HepG2 (cell line): ENCODE measurements at regions not wholly inside any gene's neighbourhood (a gene's known extent, or its start where the extent isn't known, plus 50 kb on each side); places are given as distances from the start of the nearest gene placed in this dataset.

Experiments used
- ATAC-seq: fragments of 200-7000 bp; cut with Tn5 transposase; 3 replicates; pipeline ENCODE4 v1.9.1; 2020; ENCODE audit warnings: mild to moderate bottlenecking, moderate library complexity
- BruUV-seq: library from RNA; stranded (reverse); fragments of 400-500 nt; replicated peaks from 2 replicates; lab custom pipeline; 2021; lab: Mats Ljungman, UMichigan
- CTCF ChIA-PET: fragments of 300-600 bp; formaldehyde crosslinking; extraction: SDS; loops from one replicate; lab custom pipeline; 2021; ENCODE audit warnings: low total read pairs, inconsistent platforms, low intra/inter-chr PET ratio; lab: Yijun Ruan, JAX
- POLR2A ChIA-PET: fragments of 350-600 bp; sonication (Branson Sonifier 250); formaldehyde crosslinking; loops from one replicate; lab custom pipeline; 2020; ENCODE audit warnings: antibody characterized with exemption, inconsistent platforms; lab: Yijun Ruan, JAX
- DNase-seq: peaks from one replicate; pipeline ENCODE4 v3.0.0-alpha.2; 2015; ENCODE audit warnings: low spot score
- FAIRE-seq: peaks from 3 replicates; lab custom pipeline; 2011; peaks lifted over from hg19 to GRCh38; lab: Jason Lieb, UNC
- H2AFZ ChIP-seq: one replicate; pipeline ENCODE4 v1.6.1; 2011; ENCODE audit warnings: low read length, inconsistent platforms
- H3K27ac ChIP-seq: fragments of 300-600 bp; 3 replicates; pipeline ENCODE4 v1.8.0; 2011; ENCODE audit warnings: mixed run types, mild to moderate bottlenecking, mixed read lengths, low read length, inconsistent platforms; ENCODE audit not compliant: insufficient read depth; ENCODE audit errors: extremely low read length
- H3K27me3 ChIP-seq, 2 experiments: fragments of 200-600 bp in 1 of 2; 2 replicates in 1 of 2; 3 replicates in 1 of 2; pipeline versions ENCODE4 v1.6.0 to v1.8.0; 2011; ENCODE audit warnings: low read length in 2 of 2, mild to moderate bottlenecking in 2 of 2, moderate library complexity in 2 of 2, inconsistent platforms in 1 of 2; ENCODE audit not compliant: insufficient read depth in 2 of 2, control insufficient read depth in 1 of 2
- H3K36me3 ChIP-seq, 2 experiments: fragments of 200-600 bp in 1 of 2; replicated peaks in 1 of 2; 2 replicates in 1 of 2; 3 replicates in 1 of 2; pipeline versions ENCODE4 v1.5.1 to v1.8.0; 2011; ENCODE audit warnings: low read length in 2 of 2, inconsistent platforms in 1 of 2; ENCODE audit not compliant: insufficient read depth in 2 of 2, control insufficient read depth in 1 of 2
- H3K4me1 ChIP-seq: 2 replicates; pipeline ENCODE4 v1.5.1; 2012; ENCODE audit warnings: low read length, inconsistent platforms; ENCODE audit not compliant: insufficient read depth
- H3K4me2 ChIP-seq: 2 replicates; pipeline ENCODE4 v1.6.0; 2011; ENCODE audit warnings: low read depth, low read length, inconsistent platforms
- H3K4me3 ChIP-seq, 3 experiments: fragments of 200-600 bp in 1 of 3; sonication (generic), shearing (Covaris generic) in 1 of 3; replicated peaks in 1 of 3; 2 replicates each; pipeline ENCODE4 v1.5.1; 2011 to 2016; ENCODE audit warnings: low read length in 3 of 3, inconsistent platforms in 2 of 3, low read depth in 2 of 3, mild to moderate bottlenecking in 2 of 3, control low read depth in 1 of 3, mixed read lengths in 1 of 3; ENCODE audit not compliant: insufficient read depth in 1 of 3
- H3K79me2 ChIP-seq: one replicate; pipeline ENCODE4 v1.6.1; 2011; ENCODE audit warnings: low read length, inconsistent platforms; ENCODE audit not compliant: insufficient read depth
- H3K9ac ChIP-seq: 2 replicates; pipeline ENCODE4 v1.6.0; 2011; ENCODE audit warnings: mild to moderate bottlenecking, low read depth, low read length, inconsistent platforms; ENCODE audit not compliant: insufficient read depth
- H3K9me3 ChIP-seq: 2 replicates; pipeline ENCODE4 v1.5.1; 2012; ENCODE audit warnings: mild to moderate bottlenecking, low read length
- H4K20me1 ChIP-seq: 2 replicates; pipeline ENCODE4 v1.6.0; 2011; ENCODE audit warnings: inconsistent platforms, mild to moderate bottlenecking, low read length, moderate library complexity; ENCODE audit not compliant: insufficient read depth
- HOXA3 ChIP-seq: sonication (generic); formaldehyde crosslinking; IDR thresholded peaks from 2 replicates; pipeline ENCODE4 v1.5.0; 2020; ENCODE audit warnings: missing genetic modification reagents
- MAZ ChIP-seq, 2 experiments: sonication (generic) in 1 of 2; formaldehyde crosslinking in 1 of 2; IDR thresholded peaks; 2 replicates each; pipeline versions ENCODE4 v1.5.0 to v1.6.1; 2012 to 2020; ENCODE audit warnings: low read depth in 2 of 2, mild to moderate bottlenecking in 2 of 2, borderline replicate concordance in 1 of 2, improper control_type of control experiment in 1 of 2, low read length in 1 of 2, missing genetic modification reagents in 1 of 2, moderate library complexity in 1 of 2
- NFKB2 ChIP-seq: sonication (generic); formaldehyde crosslinking; IDR thresholded peaks from 2 replicates; pipeline ENCODE4 v1.4.0; 2020; ENCODE audit warnings: missing genetic modification reagents, borderline replicate concordance
- NFYC ChIP-seq: IDR thresholded peaks from 2 replicates; pipeline ENCODE4 v1.6.1; 2016; ENCODE audit warnings: missing genetic modification reagents, missing compliant biosample characterization
- PHF21A ChIP-seq: sonication (generic); formaldehyde crosslinking; IDR thresholded peaks from 2 replicates; pipeline ENCODE4 v1.5.0; 2020; ENCODE audit warnings: mild to moderate bottlenecking, missing genetic modification reagents
- PITX1 ChIP-seq: sonication (generic); formaldehyde crosslinking; IDR thresholded peaks from 2 replicates; pipeline ENCODE4 v1.5.1; 2020; ENCODE audit warnings: mild to moderate bottlenecking, missing genetic modification reagents
- SRSF9 ChIP-seq: fragments of 200-400 bp; formaldehyde crosslinking; IDR thresholded peaks from 2 replicates; pipeline ENCODE4 v1.6.1; 2018; ENCODE audit warnings: borderline replicate concordance, mild to moderate bottlenecking, low read depth, low read length; ENCODE audit not compliant: insufficient read depth, poor library complexity, severe bottlenecking
- ZNF34 ChIP-seq: sonication (generic); formaldehyde crosslinking; IDR thresholded peaks from 2 replicates; pipeline ENCODE4 v1.4.0; 2020; ENCODE audit warnings: mild to moderate bottlenecking, missing genetic modification reagents, borderline replicate concordance
- ZNF501 ChIP-seq: sonication (generic); formaldehyde crosslinking; IDR thresholded peaks from 2 replicates; pipeline ENCODE4 v1.5.1; 2020; ENCODE audit warnings: mild to moderate bottlenecking, moderate library complexity, missing genetic modification reagents
- ZNF510 ChIP-seq: sonication (generic); formaldehyde crosslinking; IDR thresholded peaks from 2 replicates; pipeline ENCODE4 v1.4.0; 2020; ENCODE audit warnings: low read depth, mild to moderate bottlenecking, missing genetic modification reagents
- ZNF773 ChIP-seq: sonication (generic); formaldehyde crosslinking; IDR thresholded peaks from 2 replicates; pipeline ENCODE4 v1.4.0; 2020; ENCODE audit warnings: missing genetic modification reagents, borderline replicate concordance
- ZSCAN29 ChIP-seq: sonication (generic); formaldehyde crosslinking; conservative IDR thresholded peaks from 2 replicates; pipeline ENCODE4 v1.4.0; 2020; ENCODE audit warnings: mild to moderate bottlenecking, missing genetic modification reagents
- in situ Hi-C: cut with HindIII; loops from 2 replicates; pipeline ENCODE4 v1.10.0; 2017; ENCODE audit warnings: low pct_unique_long_range_greater_than_20kb; ENCODE audit not compliant: extremely low pct_ligation_motif_present
- intact Hi-C: fragments of 100-400 bp; cut with micrococcal nuclease; formaldehyde crosslinking; loops from one replicate; pipeline ENCODE4 v1.10.0; 2022; ENCODE audit not compliant: unreplicated experiment

GRCh38 chr4:31338000-31338399, 617.8 kb downstream of the PCDH7 start:
- Histone ChIP-seq H2AFZ (no peak overlapping the region), H3K79me2 (no peaks in the 10 kb centered on the region), H3K4me1 (no peaks in the 10 kb centered on the region), H3K9me3 (peaks cover 43% of the 10 kb centered on the region), H3K36me3 (no peaks in the 10 kb centered on the region), H3K27ac (no peak overlapping the region), H3K4me3 (no peak overlapping the region), H3K9ac (no peak overlapping the region), H4K20me1 (no peaks in the 10 kb centered on the region), H3K27me3 (no peaks in the 10 kb centered on the region), H3K4me2 (no peak overlapping the region)
- ATAC-seq (no peak), FAIRE-seq (no peak), DNase-seq (no peak)
- intact Hi-C loops: no loop called here
- POLR2A ChIA-PET: no interaction called here
- no peak for TF ChIP-seq SRSF9
- no peak for TF ChIP-seq ZSCAN29 (CRISPR knock-in tag)
- no peak for TF ChIP-seq ZNF773 (CRISPR knock-in tag)
- no peak for TF ChIP-seq PHF21A
- no peak for TF ChIP-seq ZNF510 (CRISPR knock-in tag)
- TF ChIP-seq ZNF34 (CRISPR knock-in tag): no peak
- TF ChIP-seq NFKB2 (CRISPR knock-in tag): no peak
- no peak for TF ChIP-seq MAZ (IDR thresholded peaks at IDR 0.05; ENCODE audit: borderline replicate concordance, low read depth, low read length)
- TF ChIP-seq MAZ (CRISPR knock-in tag; IDR thresholded peaks at IDR 0.05; ENCODE audit: low read depth): no peak
- no peak for TF ChIP-seq PITX1 (CRISPR knock-in tag)
- no peak for TF ChIP-seq NFYC (CRISPR knock-in tag)
- no peak for TF ChIP-seq HOXA3 (CRISPR knock-in tag)
- no peak for TF ChIP-seq ZNF501
- CTCF ChIA-PET: no interaction called here
- in situ Hi-C loops: no loop called here
- no TSS peak for BruUV-seq
